HG02943 (cell line): ENCODE measurements at regions not wholly inside any gene's neighbourhood (a gene's known extent, or its start where the extent isn't known, plus 50 kb on each side); places are given as distances from the start of the nearest gene placed in this dataset.
A peak's percentile ranks its signal among the peaks of the same experiment; 100 is the strongest.
"Not testable (repeated sequence)": the region's sequence is repeated elsewhere in the genome, so short reads cannot be mapped to it uniquely, and the experiment has no call there.

Source experiments
- ATAC-seq: cut with Tn5 transposase; IDR thresholded peaks from one replicate; pipeline ENCODE4 v1.9.1; 2021; ENCODE audit warnings: mild to moderate bottlenecking, low read depth, moderate library complexity; ENCODE audit not compliant: unreplicated experiment

DNA sequence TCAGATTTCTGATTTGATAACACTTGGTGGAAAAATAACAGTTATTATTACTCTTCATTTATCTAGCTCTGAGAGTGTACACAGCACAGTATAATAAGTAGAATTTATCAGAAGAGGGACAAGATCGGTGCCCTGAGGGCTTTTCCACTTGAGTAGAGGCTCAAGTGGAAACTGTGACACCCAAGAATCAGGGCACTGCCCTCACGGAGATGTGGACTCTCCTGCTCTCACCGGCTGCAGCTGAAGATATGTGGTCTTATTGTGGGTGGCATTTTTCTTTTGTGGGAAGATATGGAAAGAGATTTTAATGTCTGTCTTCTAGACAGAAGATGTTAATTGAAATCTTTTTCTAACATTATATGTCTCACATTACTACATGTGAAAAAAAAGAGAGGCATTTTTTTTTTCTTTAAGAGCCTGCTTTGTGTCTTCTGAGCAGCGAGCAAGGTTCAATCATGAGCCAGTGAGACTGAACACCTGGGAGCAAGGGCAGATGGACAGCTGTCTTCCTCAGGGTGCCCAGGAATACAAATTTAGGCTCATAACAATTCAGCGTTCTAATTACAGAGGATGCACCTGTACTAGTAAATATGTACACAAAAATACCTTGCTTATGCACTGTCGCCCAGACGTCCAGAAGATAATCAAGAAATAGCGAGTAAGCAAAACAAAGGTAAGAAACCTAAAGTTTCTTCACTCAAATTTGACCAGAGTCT is 1098.2 kb upstream of the FANCL start:
- no peak for ATAC-seq

DNA sequence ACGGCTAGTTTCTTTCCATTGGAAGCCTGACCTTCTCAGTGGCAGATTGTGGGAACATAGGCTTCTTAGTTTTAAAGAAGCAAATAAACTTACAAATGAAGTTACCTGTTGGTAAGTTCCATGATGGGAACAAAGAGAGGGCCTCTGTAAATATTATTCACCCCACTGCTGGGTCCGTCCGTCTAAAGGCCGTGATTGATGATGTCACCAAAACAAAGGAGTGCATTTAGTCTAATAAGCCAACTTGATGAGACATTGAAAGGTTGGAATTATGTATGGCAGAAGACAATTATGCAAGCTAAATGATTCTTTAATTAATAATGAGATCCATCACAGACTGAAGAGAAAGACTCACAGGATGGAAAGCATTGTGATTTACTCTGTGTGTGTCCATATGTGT is 1091.9 kb upstream of the FANCL start:
- ATAC-seq = no peak

GRCh38 chr2:59326581-59327365 is 1085.6 kb upstream of the FANCL start:
- not testable (repeated sequence) for ATAC-seq

GRCh38 chr2:59322870-59323269 is 1081.7 kb upstream of the FANCL start:
- ATAC-seq = no peak

GRCh38 chr2:59322005-59322404 is 1080.9 kb upstream of the FANCL start:
- ATAC-seq = no peak

DNA sequence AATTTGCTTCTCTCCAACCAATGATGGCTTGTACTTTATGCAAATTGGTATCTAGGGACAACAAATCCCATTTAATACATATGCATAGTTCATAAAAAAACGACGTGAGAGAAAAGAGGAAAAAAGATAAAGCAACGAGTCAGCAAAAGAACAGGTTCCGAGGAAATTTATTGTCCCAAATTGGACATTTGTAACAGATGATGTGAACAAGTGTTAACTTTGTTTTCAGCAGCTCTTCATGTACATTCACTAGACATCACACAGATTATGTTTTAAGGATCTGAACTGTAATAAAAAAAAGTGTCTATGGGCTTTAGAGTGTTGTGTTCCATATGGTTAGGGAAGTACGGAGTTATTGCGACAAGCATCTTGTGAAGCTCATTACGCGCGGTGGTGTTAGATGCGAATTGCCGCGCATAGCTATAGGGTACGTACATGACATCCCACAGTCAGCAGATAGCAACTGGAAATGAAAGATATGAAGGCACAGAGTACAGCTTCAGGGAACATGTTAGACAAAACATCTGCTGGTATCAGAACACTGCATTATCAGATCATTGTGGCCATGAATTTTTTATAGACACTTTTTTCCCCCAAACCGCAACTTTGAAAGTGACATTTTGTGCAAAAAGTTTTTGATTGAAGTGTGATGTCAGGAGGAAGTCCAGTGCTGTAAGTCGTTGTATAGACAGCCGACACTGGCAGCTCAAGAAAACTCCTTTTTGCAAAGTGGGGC is 1073.1 kb upstream of the FANCL start:
- no peak for ATAC-seq

- ATAC-seq = no peak
These were observed 1072.1 kb upstream of the FANCL start for GRCh38 chr2:59312967-59313940.

DNA sequence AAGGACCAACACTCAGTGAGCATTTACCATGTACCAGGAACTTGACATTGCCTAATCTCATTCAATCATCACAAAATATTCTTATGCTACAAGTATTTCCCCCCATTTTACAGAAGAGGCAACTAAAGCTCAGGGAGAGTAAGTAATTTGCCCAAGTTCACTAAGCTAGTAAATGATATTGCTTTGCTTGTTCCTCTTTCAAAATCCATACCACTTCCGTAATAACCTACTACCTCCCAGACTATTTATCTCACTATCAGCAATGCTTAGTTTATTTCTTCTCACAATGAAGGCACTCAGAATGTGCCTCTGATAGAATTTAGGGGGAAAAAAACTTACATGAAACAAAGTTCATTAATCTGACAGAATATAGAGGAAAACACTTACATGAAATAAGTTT is 1070.9 kb upstream of the FANCL start:
- ATAC-seq = no peak

GRCh38 chr2:59308108-59308507 is 1067.0 kb upstream of the FANCL start:
- ATAC-seq = no peak

DNA sequence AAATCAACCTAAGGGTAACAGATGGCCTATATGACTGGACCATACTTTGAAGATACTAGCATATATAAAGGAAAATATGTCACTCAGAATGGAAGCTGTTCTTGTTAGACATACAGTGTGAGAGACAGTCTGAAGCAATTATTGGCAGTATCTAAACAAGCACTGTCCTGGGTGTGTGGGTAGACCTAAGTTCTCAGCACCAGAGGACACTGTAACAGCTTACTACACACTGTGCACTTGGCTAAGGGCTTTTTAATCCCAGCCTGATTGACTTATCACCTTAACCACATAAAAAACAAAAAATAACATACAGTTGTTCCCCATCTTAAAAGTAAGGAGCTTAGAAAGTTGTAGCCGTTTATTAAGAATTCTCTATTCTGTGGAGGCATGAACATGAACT is 1066.1 kb upstream of the FANCL start:
- ATAC-seq = no peak

- no peak for ATAC-seq
These were observed 1062.1 kb upstream of the FANCL start for GRCh38 chr2:59303272-59303671.

GRCh38 chr2:59302683-59303082 is 1061.6 kb upstream of the FANCL start:
- no peak for ATAC-seq

DNA sequence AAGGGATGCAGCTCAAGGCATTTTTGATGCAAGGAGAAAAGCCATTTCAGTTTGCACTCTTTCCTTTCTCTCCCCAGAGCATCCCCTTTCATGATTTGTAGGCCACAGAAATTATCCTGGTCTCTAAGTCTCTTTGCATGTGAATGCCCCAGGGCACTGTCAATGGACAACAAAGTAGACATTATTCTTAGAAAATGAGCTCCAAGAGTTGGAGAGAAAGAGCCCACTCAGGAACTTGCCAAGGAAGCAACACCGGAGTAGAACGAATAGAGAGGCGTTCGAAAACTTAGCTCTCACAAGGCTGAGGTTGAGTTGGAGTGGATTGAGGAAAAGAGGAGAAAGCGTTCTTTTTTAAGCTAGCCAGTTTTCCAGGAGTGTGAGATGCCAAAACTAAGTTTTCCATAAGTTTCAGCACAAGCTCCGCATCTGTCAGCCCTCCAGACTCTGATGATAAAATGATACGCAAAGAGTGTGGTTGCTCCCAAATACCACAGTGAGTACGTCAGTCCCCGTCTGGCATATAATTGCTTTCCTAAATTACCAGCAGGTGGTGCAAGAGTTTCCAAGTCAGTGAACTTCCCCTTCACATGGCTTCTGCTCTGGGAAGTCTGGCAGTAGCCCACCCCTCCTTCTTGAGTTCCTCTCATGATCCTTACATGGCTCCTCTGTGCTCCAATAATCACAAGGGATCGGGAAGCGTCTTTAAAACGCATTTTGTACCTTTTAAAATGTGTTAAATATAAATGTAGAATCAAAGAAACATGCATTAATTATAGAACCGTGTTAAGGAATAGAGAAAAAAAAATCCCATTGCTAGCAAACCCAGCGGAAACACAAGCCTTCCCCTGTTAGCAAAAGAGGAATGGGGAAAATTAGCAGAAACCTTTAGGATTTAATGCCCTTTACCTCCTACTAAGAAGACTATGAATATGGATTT is 1060.6 kb upstream of the FANCL start:
- ATAC-seq = peak; percentile 65

GRCh38 chr2:59297816-59298215 is 1056.7 kb upstream of the FANCL start:
- no peak for ATAC-seq

DNA sequence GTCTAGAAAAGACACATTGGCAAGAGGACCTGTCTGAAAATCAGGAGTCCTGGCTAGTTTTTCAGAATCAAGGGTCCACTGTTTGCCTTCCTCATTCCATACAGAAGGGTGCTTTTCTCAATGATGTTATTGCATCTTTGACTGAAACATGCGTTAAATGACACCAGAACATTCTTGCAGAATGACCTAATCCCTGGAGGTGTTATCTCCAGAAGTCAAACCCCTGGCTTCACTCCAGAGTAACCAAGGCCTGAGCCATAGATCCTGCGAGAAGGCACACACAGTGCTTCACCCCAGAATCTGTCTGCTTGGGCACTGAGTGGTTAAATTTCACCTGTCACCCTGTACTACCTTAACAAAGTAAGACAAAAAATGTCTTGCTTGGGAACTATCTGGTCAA is 1055.2 kb upstream of the FANCL start:
- no peak for ATAC-seq

DNA sequence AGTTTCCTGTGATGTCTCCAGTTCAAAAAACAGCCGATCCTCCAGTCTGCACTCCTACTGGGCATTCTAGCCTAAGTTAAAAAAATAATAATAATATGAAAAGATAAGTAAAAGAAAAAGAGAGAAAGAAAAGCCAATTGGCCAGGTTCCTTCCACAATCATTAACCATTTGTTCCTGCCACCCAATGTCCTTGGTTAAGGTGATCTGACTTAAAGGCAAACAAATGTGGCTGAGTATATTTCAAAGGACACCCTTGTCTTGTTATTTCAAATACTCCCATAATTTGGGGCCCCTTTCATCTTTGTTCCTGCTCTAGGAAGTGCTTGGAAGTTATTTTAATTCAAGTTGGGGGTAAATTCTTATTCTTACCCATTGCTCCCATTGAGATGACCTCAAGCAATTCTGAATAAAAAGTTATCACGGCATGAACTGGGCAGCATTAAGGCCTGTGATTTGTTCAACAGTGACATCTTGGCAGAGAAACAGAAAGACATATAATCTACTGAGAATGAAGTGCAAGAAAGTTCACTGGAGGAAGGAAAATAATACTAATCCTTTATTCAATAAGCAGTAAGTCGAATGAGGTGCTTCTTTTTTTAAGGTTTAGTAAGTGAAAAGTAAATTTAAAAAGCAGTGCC is 1054.5 kb upstream of the FANCL start:
- no peak for ATAC-seq

- ATAC-seq = no peak
These were observed 1047.6 kb upstream of the FANCL start for GRCh38 chr2:59288771-59289170.

GRCh38 chr2:59282374-59283057 is 1041.4 kb upstream of the FANCL start:
- ATAC-seq = no peak
